Large intestine (tissue), 3 donors: ENCODE measurements at regions not wholly inside any gene's neighbourhood (a gene's known extent, or its start where the extent isn't known, plus 50 kb on each side); places are given as distances from the start of the nearest gene placed in this dataset.
"Not testable (repeated sequence)": the region's sequence is repeated elsewhere in the genome, so short reads cannot be mapped to it uniquely, and the experiment has no call there.

ENCODE experiments used
- DNase-seq, 2 donors: peaks; one replicate each; pipeline versions ENCODE4 v3.0.0 to v3.0.0-alpha.2; 2013
- H3K27ac ChIP-seq: one replicate; pipeline ENCODE4 v1.5.1; 2013; ENCODE audit warnings: low read length
- H3K27me3 ChIP-seq: 2 replicates; pipeline ENCODE4 v1.6.1; 2013; ENCODE audit warnings: low read length; ENCODE audit not compliant: control insufficient read depth, insufficient read depth
- H3K36me3 ChIP-seq: 2 replicates; pipeline ENCODE4 v1.6.1; 2013; ENCODE audit warnings: low read length; ENCODE audit not compliant: control insufficient read depth, insufficient read depth
- H3K4me1 ChIP-seq: one replicate; pipeline ENCODE4 v1.6.1; 2013; ENCODE audit warnings: low read length; ENCODE audit not compliant: control insufficient read depth, insufficient read depth
- H3K4me3 ChIP-seq: one replicate; pipeline ENCODE4 v1.5.1; 2013; ENCODE audit warnings: low read length
- H3K9me3 ChIP-seq: one replicate; pipeline ENCODE4 v1.6.1; 2013; ENCODE audit warnings: mild to moderate bottlenecking, low read depth, low read length, moderate library complexity; ENCODE audit not compliant: control insufficient read depth
- WGBS: methylation state at CpG from one replicate; pipeline ENCODE4 v1.1.5; 2013; ENCODE audit warnings: low lambda C conversion rate; ENCODE audit not compliant: insufficient coverage; 5-methylcytosine and 5-hydroxymethylcytosine counted together

- Histone ChIP-seq H3K27ac (no peak overlapping the region), H3K36me3 (no peaks in the 10 kb centered on the region), H3K4me1 (no peaks in the 10 kb centered on the region), H3K4me3 (no peak overlapping the region), H3K27me3 (no peaks in the 10 kb centered on the region), H3K9me3 (no peaks in the 10 kb centered on the region)
- DNase-seq, result no peak
- no CpG with 5 or more reads among the region's 1 CpG for WGBS
These were observed 57.2 kb upstream of the CXorf66 start for GRCh38 chrX:140022482-140022881.

GRCh38 chrX:140019134-140019533 is 53.8 kb upstream of the CXorf66 start:
- no CpG with 5 or more reads among the region's 3 CpGs for WGBS
- not testable (repeated sequence) for H3K36me3 ChIP-seq, H3K9me3 ChIP-seq, H3K4me3 ChIP-seq, H3K27me3 ChIP-seq, DNase-seq, H3K4me1 ChIP-seq, H3K27ac ChIP-seq
